ENCODE measurements at regions not wholly inside any gene's neighbourhood (a gene's known extent, or its start where the extent isn't known, plus 50 kb on each side); places are given as distances from the start of the nearest gene placed in this dataset.

- no peak for DNase-seq (ENCODE audit: low spot score)
These were observed 992.0 kb upstream of the ZEB2 start for GRCh38 chr2:145511946-145512345.

GRCh38 chr2:145503511-145503910 lies 983.6 kb upstream of the ZEB2 start:
- no peak for DNase-seq (ENCODE audit: low spot score)

DNA sequence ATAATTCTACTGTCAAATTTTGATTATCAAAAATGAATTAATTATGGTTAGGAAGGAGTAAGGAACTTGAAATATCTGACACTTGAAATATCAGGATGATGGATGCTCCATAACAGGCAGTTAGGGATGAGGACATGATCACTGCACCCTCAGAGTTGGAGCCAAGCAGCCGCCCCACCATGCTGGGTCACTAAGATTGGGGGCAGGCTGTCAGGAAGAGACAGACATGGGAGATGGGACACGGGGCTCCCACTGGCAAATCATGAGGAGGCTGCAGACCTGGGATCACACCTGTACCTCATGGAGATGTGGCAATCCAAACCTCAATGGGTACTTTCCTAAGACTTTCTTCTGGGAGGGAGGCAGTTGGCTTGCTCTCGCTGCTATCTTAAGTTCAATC lies 982.0 kb upstream of the ZEB2 start:
- DNase-seq (ENCODE audit: low spot score) = no peak

- no peak for DNase-seq (ENCODE audit: low spot score)
These were observed 975.7 kb upstream of the ZEB2 start for GRCh38 chr2:145495590-145495989.

DNA sequence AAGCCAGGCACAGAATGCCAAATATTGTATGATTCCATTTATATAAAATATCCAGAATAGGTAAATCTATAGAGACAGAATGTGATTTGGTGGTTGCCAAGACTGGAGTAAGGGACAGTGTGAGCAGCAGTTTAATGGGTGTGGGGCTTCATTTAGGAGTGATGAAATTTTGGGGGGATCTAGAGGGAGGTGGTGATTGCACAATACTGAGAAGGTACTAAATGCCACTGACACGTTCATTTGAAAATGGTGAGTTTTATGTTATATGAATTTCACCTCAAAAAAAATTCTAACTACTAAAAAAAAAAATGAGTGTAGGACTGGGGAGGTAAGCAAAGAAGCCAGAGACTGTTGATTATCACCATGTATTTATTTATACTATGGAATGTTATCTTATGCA lies 974.5 kb upstream of the ZEB2 start:
- no peak for DNase-seq (ENCODE audit: low spot score)

DNA sequence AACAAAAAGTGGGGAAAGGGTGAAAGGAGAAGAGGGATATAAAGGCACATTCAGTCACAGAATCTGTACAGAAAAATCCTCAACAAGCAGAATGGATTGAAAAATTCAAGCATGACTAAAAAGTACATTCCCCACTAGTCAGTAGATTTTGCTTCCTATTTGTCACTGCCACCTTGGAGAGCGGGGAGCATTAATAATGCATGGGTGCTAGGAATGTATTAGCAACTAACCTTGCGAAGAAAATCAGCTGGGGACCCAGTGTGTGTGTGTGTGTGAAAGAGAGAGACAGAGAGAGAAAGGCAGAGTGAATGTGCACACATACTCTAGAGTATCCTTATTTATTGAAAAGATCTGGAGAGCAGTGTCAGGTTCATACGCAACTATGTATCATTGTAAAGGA lies 968.7 kb upstream of the ZEB2 start:
- no peak for DNase-seq (ENCODE audit: low spot score)

DNA sequence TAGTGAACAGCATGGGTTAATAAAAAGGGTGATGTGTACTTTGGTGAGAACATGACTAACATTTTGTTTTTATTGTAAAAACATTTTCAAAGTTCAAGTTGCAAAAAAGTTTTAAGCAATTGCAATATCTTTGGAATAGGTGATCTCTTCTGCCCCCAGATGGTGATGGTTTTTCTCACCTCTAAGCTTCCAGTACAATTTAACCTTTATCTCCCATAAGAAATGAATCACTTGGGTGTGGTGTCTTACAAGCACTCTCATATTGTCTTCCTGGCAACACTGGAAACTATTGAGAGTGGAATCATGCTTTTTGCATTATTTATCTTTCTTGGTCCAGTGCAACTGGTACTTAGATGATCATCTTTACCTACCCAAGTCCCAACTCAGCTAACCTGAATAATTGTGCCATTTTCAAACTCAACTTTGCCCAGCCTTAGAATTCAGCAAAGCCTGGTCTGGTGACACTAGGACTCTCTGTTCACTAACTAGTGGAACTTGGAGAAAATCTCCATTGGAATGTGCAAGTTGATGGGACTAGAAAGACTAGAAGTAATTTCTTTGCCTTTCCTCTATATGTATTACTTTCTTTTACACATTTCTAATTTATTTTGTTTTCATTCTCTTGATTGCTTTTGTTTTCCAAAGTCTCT lies 964.7 kb upstream of the ZEB2 start:
- DNase-seq (ENCODE audit: low spot score) = peak; percentile 23

GRCh38 chr2:145483854-145484253 lies 963.9 kb upstream of the ZEB2 start:
- DNase-seq (ENCODE audit: low spot score) = no peak

- no peak for DNase-seq (ENCODE audit: low spot score)
These were observed 961.5 kb upstream of the ZEB2 start for GRCh38 chr2:145481334-145481922.

- no peak for DNase-seq (ENCODE audit: low spot score)
These were observed 944.9 kb upstream of the ZEB2 start for GRCh38 chr2:145464866-145465265.

DNA sequence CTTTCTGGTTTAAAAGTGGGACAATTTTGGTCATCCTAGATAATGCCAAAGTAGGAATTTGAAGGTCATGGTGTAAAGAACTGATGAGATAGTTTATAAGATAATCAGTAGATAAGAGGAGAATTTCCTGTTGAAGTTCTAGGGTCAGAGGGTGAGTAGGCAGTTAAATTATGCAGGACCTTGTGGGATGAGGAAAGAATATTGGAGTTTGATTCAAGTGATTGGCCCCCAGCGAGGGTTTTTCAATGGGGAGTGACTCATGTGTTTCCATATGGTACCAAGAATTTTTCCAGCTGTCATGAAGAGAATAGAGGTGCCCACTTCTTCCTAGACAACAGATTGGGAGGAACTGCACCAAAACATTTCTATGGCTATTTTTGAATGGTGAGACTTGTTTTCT lies 940.2 kb upstream of the ZEB2 start:
- no peak for DNase-seq (ENCODE audit: low spot score)

DNA sequence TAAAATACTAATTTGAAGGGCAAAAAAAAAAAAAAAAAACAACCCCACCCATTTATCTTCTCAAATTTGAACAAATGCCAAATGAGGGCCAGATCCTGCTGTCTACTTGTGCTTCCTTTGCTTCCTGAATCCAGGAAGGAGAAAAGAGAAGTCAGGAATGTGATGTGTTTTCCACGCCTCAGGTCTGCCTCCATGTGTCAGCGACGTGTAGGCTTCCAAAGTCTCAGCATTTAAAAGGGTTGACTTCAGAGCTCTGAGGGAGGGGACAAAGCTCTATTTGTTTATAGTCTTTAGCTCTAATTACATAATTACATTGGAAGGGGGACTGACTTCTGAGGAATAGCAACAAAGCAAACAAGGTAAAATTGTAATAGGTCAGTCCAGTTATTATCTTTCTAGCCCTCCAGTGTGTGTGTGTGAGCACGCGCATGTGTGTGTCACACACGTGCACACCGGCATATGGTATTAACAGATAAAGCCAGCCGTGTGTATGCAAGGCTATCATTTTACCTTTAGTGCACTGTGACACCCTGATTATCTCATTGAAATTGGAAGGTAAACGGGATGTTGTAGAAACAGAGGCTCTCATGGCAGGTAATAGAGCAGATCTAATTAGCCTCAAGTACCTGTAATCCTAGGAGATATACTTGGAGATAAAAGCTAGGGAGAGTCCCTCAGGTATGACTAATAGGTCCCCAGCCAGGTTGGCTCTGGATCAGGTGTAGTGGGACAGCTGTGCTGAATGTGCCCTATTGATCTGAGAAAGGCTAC lies 911.4 kb upstream of the ZEB2 start:
- DNase-seq (ENCODE audit: low spot score) = no peak

- DNase-seq (ENCODE audit: low spot score) = no peak
These were observed 903.9 kb upstream of the ZEB2 start for GRCh38 chr2:145423809-145424208.

DNA sequence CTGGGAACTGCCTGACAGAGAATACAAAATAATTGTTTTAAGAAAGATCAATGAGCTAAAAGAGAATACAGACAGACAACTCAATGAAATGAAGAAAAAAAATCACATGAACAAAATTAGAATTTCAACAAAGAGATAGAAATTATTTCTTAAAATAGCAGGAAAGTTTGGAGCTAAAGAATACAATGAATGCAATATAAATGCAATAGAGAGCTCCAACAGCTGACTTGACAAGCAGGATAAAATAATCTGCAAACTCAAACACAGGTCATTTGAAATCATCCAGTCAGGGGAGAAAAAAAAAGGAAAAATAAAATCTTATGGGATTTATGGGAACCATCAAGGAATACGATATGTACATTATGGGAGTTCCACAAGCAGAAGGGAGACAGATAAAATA lies 902.7 kb upstream of the ZEB2 start:
- DNase-seq (ENCODE audit: low spot score) = no peak

- no peak for DNase-seq (ENCODE audit: low spot score)
These were observed 901.9 kb upstream of the ZEB2 start for GRCh38 chr2:145421841-145422240.

DNA sequence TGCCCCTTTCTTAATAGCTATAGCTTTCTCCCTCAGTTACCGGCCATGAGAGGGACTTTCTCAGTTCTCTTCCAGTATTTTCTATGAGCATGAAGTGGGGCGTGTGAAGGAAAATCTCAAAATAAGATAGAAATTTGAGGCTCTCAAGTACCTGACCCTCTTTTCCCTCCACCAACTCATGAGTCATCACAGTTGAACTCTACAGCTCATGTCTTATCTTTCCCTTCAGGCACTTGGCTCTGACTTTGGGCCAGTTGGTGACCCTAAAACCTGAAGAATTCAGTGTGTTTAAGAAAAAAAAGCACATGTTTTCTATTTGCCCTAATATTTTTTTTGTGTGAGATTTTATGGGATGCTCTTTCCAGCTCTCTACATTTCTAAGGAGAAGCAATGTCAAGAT lies 896.7 kb upstream of the ZEB2 start:
- no peak for DNase-seq (ENCODE audit: low spot score)

DNA sequence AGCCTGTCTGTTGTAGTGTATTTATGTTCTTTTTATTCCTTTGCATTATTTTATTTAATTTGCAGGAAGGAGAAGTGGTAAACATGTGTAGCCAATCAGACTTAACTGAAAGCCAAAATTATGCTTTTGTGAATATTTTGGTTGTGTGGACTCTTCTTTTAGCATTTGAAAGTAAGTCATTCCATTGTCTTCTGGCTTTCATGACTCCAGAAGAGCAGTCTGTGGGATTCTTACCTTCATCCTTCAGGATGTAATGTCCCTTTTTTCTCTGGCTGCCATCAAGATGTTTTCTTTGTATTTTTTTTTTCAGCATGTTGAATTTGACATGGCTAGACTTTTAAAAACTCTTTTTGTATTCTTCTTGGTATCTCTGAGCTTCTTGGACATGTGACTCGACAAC lies 895.2 kb upstream of the ZEB2 start:
- DNase-seq (ENCODE audit: low spot score) = no peak

GRCh38 chr2:145413261-145414030 lies 893.5 kb upstream of the ZEB2 start:
- DNase-seq (ENCODE audit: low spot score) = no peak

DNA sequence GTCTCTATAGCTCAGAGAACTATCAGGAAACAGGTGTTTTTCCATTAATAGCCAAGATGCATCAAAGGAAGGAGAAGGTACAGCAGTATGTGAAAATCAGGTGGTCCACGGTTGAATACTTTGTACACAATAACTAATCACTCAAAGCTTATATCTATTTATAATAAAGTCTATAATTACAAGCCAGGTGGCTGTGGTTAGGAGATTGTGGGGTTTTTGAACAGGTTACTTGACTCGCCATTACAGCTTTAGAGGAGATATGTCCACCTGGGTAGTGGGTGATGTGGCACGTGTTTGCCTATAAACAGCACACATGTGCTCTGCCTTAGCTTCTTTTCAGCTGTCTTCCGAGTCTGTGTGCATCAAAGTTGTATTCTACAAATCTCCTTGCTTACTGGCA lies 892.2 kb upstream of the ZEB2 start:
- DNase-seq (ENCODE audit: low spot score) = no peak

DNA sequence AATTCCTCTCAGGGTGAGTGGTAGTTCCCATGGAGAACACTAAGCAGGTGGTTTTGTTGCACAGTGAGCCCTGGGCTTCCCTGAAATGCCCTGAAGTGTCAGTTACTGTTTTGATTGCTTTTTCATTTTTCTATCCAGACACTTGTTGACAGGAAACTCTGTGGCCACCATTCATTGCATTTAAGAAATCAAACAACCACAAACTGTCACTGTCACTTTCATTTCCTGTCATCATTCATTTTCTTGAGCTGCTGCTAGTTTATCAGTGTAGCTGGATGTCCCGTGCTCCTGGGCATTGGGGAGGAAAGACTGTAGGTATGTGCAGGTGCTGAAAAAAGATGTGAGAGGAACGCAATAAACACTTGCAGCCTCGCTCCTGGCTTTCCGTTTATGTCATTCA lies 891.6 kb upstream of the ZEB2 start:
- no peak for DNase-seq (ENCODE audit: low spot score)

- DNase-seq (ENCODE audit: low spot score) = no peak
These were observed 890.2 kb upstream of the ZEB2 start for GRCh38 chr2:145410086-145410485.

GRCh38 chr2:145408980-145409379 lies 889.1 kb upstream of the ZEB2 start:
- no peak for DNase-seq (ENCODE audit: low spot score)

- no peak for DNase-seq (ENCODE audit: low spot score)
These were observed 884.8 kb upstream of the ZEB2 start for GRCh38 chr2:145404690-145405089.
